Transverse colon (tissue), 4 donors: ENCODE measurements at regions not wholly inside any gene's neighbourhood (a gene's known extent, or its start where the extent isn't known, plus 50 kb on each side); places are given as distances from the start of the nearest gene placed in this dataset.

ENCODE experiments used
- EP300 ChIP-seq: sonication (generic); formaldehyde crosslinking; IDR thresholded peaks from one replicate; pipeline ENCODE4 v1.6.1; 2017; ENCODE audit warnings: antibody characterized with exemption, low read depth
- POLR2A ChIP-seq: fragments of 450-650 bp; IDR thresholded peaks from one replicate; pipeline ENCODE4 v1.6.1; 2016; ENCODE audit warnings: antibody characterized with exemption, mild to moderate bottlenecking, moderate library complexity
- POLR2AphosphoS5 ChIP-seq, 3 donors: sonication (generic); formaldehyde crosslinking; IDR thresholded peaks; one replicate each; pipeline ENCODE4 v1.6.1; 2016; ENCODE audit warnings: antibody characterized with exemption in 3 of 3
- TF ChIP-seq, protein P1 (sequence below), 5 experiments: fragments of 200-600 bp in 3 of 5; fragments of 450-650 bp in 2 of 5; sonication (generic) in 3 of 5; IDR thresholded peaks; 1 replicate in 2 of 5; 2 replicates in 3 of 5; pipeline ENCODE4 v1.5.1; 2016 to 2017; ENCODE audit warnings: antibody characterized with exemption in 5 of 5, inconsistent platforms in 3 of 5, mild to moderate bottlenecking in 2 of 5, moderate library complexity in 1 of 5

- TF ChIP-seq POLR2A (no peak), POLR2AphosphoS5 (IDR thresholded peaks at IDR 0.05) (no peak), EP300 (no peak)
- TF ChIP-seq, protein P1, sequence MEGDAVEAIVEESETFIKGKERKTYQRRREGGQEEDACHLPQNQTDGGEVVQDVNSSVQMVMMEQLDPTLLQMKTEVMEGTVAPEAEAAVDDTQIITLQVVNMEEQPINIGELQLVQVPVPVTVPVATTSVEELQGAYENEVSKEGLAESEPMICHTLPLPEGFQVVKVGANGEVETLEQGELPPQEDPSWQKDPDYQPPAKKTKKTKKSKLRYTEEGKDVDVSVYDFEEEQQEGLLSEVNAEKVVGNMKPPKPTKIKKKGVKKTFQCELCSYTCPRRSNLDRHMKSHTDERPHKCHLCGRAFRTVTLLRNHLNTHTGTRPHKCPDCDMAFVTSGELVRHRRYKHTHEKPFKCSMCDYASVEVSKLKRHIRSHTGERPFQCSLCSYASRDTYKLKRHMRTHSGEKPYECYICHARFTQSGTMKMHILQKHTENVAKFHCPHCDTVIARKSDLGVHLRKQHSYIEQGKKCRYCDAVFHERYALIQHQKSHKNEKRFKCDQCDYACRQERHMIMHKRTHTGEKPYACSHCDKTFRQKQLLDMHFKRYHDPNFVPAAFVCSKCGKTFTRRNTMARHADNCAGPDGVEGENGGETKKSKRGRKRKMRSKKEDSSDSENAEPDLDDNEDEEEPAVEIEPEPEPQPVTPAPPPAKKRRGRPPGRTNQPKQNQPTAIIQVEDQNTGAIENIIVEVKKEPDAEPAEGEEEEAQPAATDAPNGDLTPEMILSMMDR (IDR thresholded peaks at IDR 0.05): no peak
Measured at GRCh38 chr19:28542394-28543243, 670.3 kb downstream of the UQCRFS1 start.
